ENCODE measurements at regions not wholly inside any gene's neighbourhood (a gene's known extent, or its start where the extent isn't known, plus 50 kb on each side); places are given as distances from the start of the nearest gene placed in this dataset.

- Histone ChIP-seq H3K4me1 (no peaks in the 10 kb centered on the region), H3K36me3 (no peaks in the 10 kb centered on the region), H3K27ac (no peak overlapping the region), H3K27me3 (peaks cover 0 to 24% (median 5%) of the 10 kb centered on the region in 7 donors), H3K9me3 (no peaks in the 10 kb centered on the region), H3K4me3 (no peak overlapping the region)
- no peak for TF ChIP-seq CTCF (IDR thresholded peaks at IDR 0.05)
- intact Hi-C loops (cut with DNase I) = no loop called here
- WGBS, 2 donors = 87 to 89% methylated on average over 4 of the region's 4 CpGs
- DNase-seq (no peak), ATAC-seq (no peak)
Observed at GRCh38 chr20:39144757-39145156, 182.6 kb downstream of the DHX35 start.

- 49 to 56% methylated on average over 13 of the region's 13 CpGs for WGBS, 2 donors
- DNase-seq = no peak
- H3K27me3 ChIP-seq = peaks cover 0 to 39% (median 15%) of the 10 kb centered on the region in 7 donors
Observed at GRCh38 chr20:39142407-39143096, 180.4 kb downstream of the DHX35 start.

DNA sequence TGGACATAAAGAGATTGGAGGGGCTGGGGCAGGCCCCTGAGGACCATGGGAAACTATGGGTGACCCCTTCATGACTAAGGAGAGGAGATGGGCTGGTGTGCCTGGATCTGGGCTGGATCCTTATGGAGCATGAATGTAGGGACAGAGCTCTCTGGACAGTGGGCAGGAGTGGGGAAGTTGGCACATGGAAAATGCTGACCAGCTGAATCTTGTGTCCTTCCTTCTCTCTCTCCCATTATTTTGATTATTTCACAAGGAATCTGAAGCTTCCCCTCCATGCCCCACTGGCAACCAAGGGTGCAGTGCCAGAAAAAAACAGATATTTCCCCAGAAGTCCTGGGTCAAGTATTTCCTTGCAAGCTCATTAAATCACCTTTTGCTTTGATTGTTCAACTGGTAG, 175.2 kb downstream of the DHX35 start:
- Histone ChIP-seq H3K4me1 (no peaks in the 10 kb centered on the region), H3K9me3 (no peaks in the 10 kb centered on the region), H3K27me3 (peaks cover 0 to 34% (median 19%) of the 10 kb centered on the region in 7 donors), H3K4me3 (no peak overlapping the region), H3K36me3 (no peaks in the 10 kb centered on the region), H3K27ac (no peak overlapping the region)
- intact Hi-C loops (cut with DNase I) = no loop called here
- DNase-seq (no peak), ATAC-seq (no peak)
- TF ChIP-seq CTCF (IDR thresholded peaks at IDR 0.05) = no peak

More at GRCh38 chr20:39142407-39143096, 180.4 kb downstream of the DHX35 start:
- H3K4me3 ChIP-seq = no peak overlapping the region
- H3K9me3 ChIP-seq = no peaks in the 10 kb centered on the region
- intact Hi-C loops (cut with DNase I) = no loop called here
- no peaks in the 10 kb centered on the region for H3K36me3 ChIP-seq
- H3K4me1 ChIP-seq = no peaks in the 10 kb centered on the region
- ATAC-seq = no peak
- H3K27ac ChIP-seq = no peak overlapping the region
- no peak for TF ChIP-seq CTCF (IDR thresholded peaks at IDR 0.05)

- Histone ChIP-seq H3K27me3 (peaks cover 0 to 32% (median 19%) of the 10 kb centered on the region in 7 donors), H3K4me3 (no peak overlapping the region), H3K9me3 (no peaks in the 10 kb centered on the region), H3K36me3 (no peaks in the 10 kb centered on the region), H3K4me1 (no peaks in the 10 kb centered on the region), H3K27ac (no peak overlapping the region)
- DNase-seq (no peak), ATAC-seq (no peak)
- intact Hi-C loops (cut with DNase I) = no loop called here
- TF ChIP-seq CTCF (IDR thresholded peaks at IDR 0.05) = no peak
- WGBS, 2 donors = 67 to 68% methylated on average over 6 of the region's 6 CpGs
Observed at GRCh38 chr20:39136798-39137197, 174.7 kb downstream of the DHX35 start.
